ENCODE measurements at regions not wholly inside any gene's neighbourhood (a gene's known extent, or its start where the extent isn't known, plus 50 kb on each side); places are given as distances from the start of the nearest gene placed in this dataset.

GRCh38 chr4:106602711-106603110, 234.1 kb upstream of the GIMD1 start:
- TF ChIP-seq CTCF (IDR thresholded peaks at IDR 0.05; ENCODE audit: control insufficient read depth, insufficient read depth, low read depth, low read length, missing control alignments) = no peak

GRCh38 chr4:106601519-106601918, 232.9 kb upstream of the GIMD1 start:
- DNase-seq (ENCODE audit: low read depth) = peak; percentile 56
- no peak overlapping the region for H3K4me3 ChIP-seq (ENCODE audit: control insufficient read depth, low read depth, low read length)
- no peak for TF ChIP-seq CTCF (IDR thresholded peaks at IDR 0.05; ENCODE audit: control insufficient read depth, insufficient read depth, low read depth, low read length, missing control alignments)

More at GRCh38 chr4:106602711-106603110, 234.1 kb upstream of the GIMD1 start:
- H3K4me3 ChIP-seq (ENCODE audit: control insufficient read depth, low read depth, low read length) = no peak overlapping the region
- no peak for DNase-seq (ENCODE audit: low read depth)

GRCh38 chr4:106595906-106596305, 227.3 kb upstream of the GIMD1 start:
- TF ChIP-seq CTCF (IDR thresholded peaks at IDR 0.05; ENCODE audit: control insufficient read depth, insufficient read depth, low read depth, low read length, missing control alignments) = no peak

GRCh38 chr4:106594291-106594952, 225.8 kb upstream of the GIMD1 start:
- no peak overlapping the region for H3K4me3 ChIP-seq (ENCODE audit: control insufficient read depth, low read depth, low read length)
- no peak for TF ChIP-seq CTCF (IDR thresholded peaks at IDR 0.05; ENCODE audit: control insufficient read depth, insufficient read depth, low read depth, low read length, missing control alignments)
- DNase-seq (ENCODE audit: low read depth) = no peak

More at GRCh38 chr4:106595906-106596305, 227.3 kb upstream of the GIMD1 start:
- no peak overlapping the region for H3K4me3 ChIP-seq (ENCODE audit: control insufficient read depth, low read depth, low read length)
- DNase-seq (ENCODE audit: low read depth) = no peak

GRCh38 chr4:106588891-106589290, 220.3 kb upstream of the GIMD1 start:
- H3K4me3 ChIP-seq (ENCODE audit: control insufficient read depth, low read depth, low read length) = no peak overlapping the region
- TF ChIP-seq CTCF (IDR thresholded peaks at IDR 0.05; ENCODE audit: control insufficient read depth, insufficient read depth, low read depth, low read length, missing control alignments) = no peak
- no peak for DNase-seq (ENCODE audit: low read depth)

- TF ChIP-seq CTCF (IDR thresholded peaks at IDR 0.05; ENCODE audit: control insufficient read depth, insufficient read depth, low read depth, low read length, missing control alignments) = no peak
- peak; percentile 76 for DNase-seq (ENCODE audit: low read depth)
- no peak overlapping the region for H3K4me3 ChIP-seq (ENCODE audit: control insufficient read depth, low read depth, low read length)
Observed at GRCh38 chr4:106587558-106587957, 219.0 kb upstream of the GIMD1 start.
